CD4-positive, alpha-beta memory T cell (primary cell): ENCODE measurements at regions not wholly inside any gene's neighbourhood (a gene's known extent, or its start where the extent isn't known, plus 50 kb on each side); places are given as distances from the start of the nearest gene placed in this dataset.

ENCODE experiments used
- CTCF ChIA-PET: fragments of 350-600 bp; sonication (Branson Sonifier 250); formaldehyde crosslinking; loops from one replicate; lab custom pipeline; 2021; ENCODE audit warnings: inconsistent platforms; ENCODE audit not compliant: partially characterized antibody; lab: Charles Lee
- POLR2A ChIA-PET: fragments of 350-600 bp; sonication (Branson Sonifier 250); formaldehyde crosslinking; loops from one replicate; lab custom pipeline; 2021; ENCODE audit not compliant: partially characterized antibody; lab: Charles Lee
- DNase-seq, 5 donors: peaks; one replicate each; pipeline versions ENCODE4 v3.0.0 to v3.0.0-alpha.2; 2020 to 2022; ENCODE audit warnings: mixed read lengths in 1 of 5
- H3K27ac ChIP-seq: one replicate; pipeline ENCODE4 v1.7.0; 2013; ENCODE audit warnings: low read depth, low read length
- H3K27me3 ChIP-seq: 2 replicates; pipeline ENCODE4 v1.7.0; 2013; ENCODE audit warnings: mild to moderate bottlenecking, low read length, moderate library complexity; ENCODE audit not compliant: insufficient read depth
- H3K36me3 ChIP-seq: 2 replicates; pipeline ENCODE4 v1.7.0; 2013; ENCODE audit warnings: mild to moderate bottlenecking, low read length, moderate library complexity; ENCODE audit not compliant: insufficient read depth
- H3K4me1 ChIP-seq: 2 replicates; pipeline ENCODE4 v1.7.0; 2013; ENCODE audit warnings: mild to moderate bottlenecking, low read length, moderate library complexity; ENCODE audit not compliant: insufficient read depth
- H3K4me3 ChIP-seq, 2 donors: one replicate each; pipeline ENCODE4 v1.7.0; 2013; ENCODE audit warnings: low read length in 2 of 2, mild to moderate bottlenecking in 1 of 2
- H3K9me3 ChIP-seq, 2 donors: one replicate each; pipeline ENCODE4 v1.7.0; 2013; ENCODE audit warnings: low read length in 2 of 2, control low read depth in 1 of 2; ENCODE audit not compliant: control insufficient read depth in 1 of 2
- H3K27ac Mint-ChIP-seq, 7 donors: one replicate each; pipeline ENCODE4 v1.8.0; 2020 to 2021; ENCODE audit warnings: mixed read lengths in 7 of 7, mild to moderate bottlenecking in 6 of 7, inconsistent platforms in 3 of 7, moderate library complexity in 3 of 7
- H3K27me3 Mint-ChIP-seq, 2 donors: one replicate each; pipeline ENCODE4 v1.8.0; 2020 to 2021; ENCODE audit warnings: mixed read lengths in 2 of 2
- H3K36me3 Mint-ChIP-seq, 2 donors: one replicate each; pipeline ENCODE4 v1.8.0; 2020 to 2021; ENCODE audit warnings: mixed read lengths in 2 of 2, inconsistent platforms in 1 of 2, mild to moderate bottlenecking in 1 of 2
- H3K4me1 Mint-ChIP-seq, 4 donors: one replicate each; pipeline ENCODE4 v1.8.0; 2020 to 2021; ENCODE audit warnings: mixed read lengths in 4 of 4, mild to moderate bottlenecking in 1 of 4
- H3K4me3 Mint-ChIP-seq, 8 donors: one replicate each; pipeline ENCODE4 v1.8.0; 2020 to 2021; ENCODE audit warnings: mixed read lengths in 8 of 8, mild to moderate bottlenecking in 7 of 8, moderate library complexity in 6 of 8, inconsistent platforms in 3 of 8
- H3K9me3 Mint-ChIP-seq, 8 donors: one replicate each; pipeline ENCODE4 v1.8.0; 2020 to 2021; ENCODE audit warnings: mixed read lengths in 8 of 8, mild to moderate bottlenecking in 5 of 8, inconsistent platforms in 3 of 8, moderate library complexity in 1 of 8
- intact Hi-C: fragments of 100-400 bp; cut with micrococcal nuclease; formaldehyde crosslinking; loops from one replicate; pipeline ENCODE4 v1.15.1; 2023

DNA sequence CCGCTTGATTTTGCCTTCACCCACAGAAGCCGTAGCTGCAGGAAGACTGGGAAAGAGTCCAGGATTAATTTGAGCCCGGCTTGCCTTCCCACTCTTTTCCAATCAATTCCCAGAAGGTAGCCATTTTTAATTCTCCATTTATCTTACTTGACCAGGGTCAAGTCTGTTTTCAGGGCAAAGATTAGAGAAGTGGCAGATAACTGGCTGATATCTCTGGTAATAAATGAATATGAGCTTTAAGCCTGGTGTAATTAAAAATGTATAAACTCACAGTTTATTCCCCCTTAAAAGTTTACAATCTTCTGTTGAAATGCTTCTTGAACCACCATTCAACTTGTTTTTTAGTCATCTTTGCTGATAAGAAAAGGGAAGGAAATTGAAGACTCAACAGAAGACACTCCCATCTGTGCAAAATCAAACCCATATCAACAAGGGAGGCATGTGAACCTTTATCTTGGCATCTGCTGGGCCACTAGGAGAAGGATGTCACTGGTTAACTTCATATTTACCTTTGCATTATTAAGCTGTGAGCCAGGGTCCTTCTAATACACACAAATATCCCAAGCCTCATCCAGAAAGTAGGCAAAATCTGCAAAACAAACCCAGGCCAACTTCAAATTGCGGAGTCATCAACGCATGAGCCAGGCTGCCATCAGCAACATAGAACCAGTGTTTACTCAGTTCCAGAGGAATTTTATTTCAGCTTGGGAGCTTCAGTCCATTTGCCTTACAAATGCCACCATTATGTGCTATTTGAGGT is 314.6 kb upstream of the MAF start:
- no peak overlapping the region for H3K27ac ChIP-seq
- Mint-ChIP-seq H3K4me1 (peaks cover 0 to 6% (median 2%) of the 10 kb centered on the region in 4 donors), H3K27ac (no peak overlapping the region), H3K27me3 (peaks cover 5 to 11% of the 10 kb centered on the region in 2 donors), H3K9me3 (no peaks in the 10 kb centered on the region), H3K4me3 (no peak overlapping the region), H3K36me3 (no peaks in the 10 kb centered on the region)
- intact Hi-C loops: no loop called here
- no peak overlapping the region for H3K4me3 ChIP-seq
- POLR2A ChIA-PET: no interaction called here
- DNase-seq: no peak
- CTCF ChIA-PET: no interaction called here
- no peaks in the 10 kb centered on the region for H3K4me1 ChIP-seq
- H3K27me3 ChIP-seq: no peaks in the 10 kb centered on the region
- H3K36me3 ChIP-seq: no peaks in the 10 kb centered on the region
- no peaks in the 10 kb centered on the region for H3K9me3 ChIP-seq

- intact Hi-C loops: no loop called here
Measured at GRCh38 chr16:79912592-79913310, 312.2 kb upstream of the MAF start.

GRCh38 chr16:79911660-79912059 is 311.1 kb upstream of the MAF start:
- intact Hi-C loops: no loop called here
- H3K27me3 Mint-ChIP-seq: peaks cover 5 to 15% of the 10 kb centered on the region in 2 donors
- H3K27ac ChIP-seq: no peak overlapping the region
- CTCF ChIA-PET: no interaction called here
- H3K27ac Mint-ChIP-seq: no peak overlapping the region
- no peaks in the 10 kb centered on the region for H3K27me3 ChIP-seq
- no peaks in the 10 kb centered on the region for H3K36me3 Mint-ChIP-seq
- peaks cover 0 to 3% (median 0%) of the 10 kb centered on the region in 8 donors for H3K9me3 Mint-ChIP-seq
- H3K4me1 Mint-ChIP-seq: no peaks in the 10 kb centered on the region
- H3K9me3 ChIP-seq: no peaks in the 10 kb centered on the region
- H3K4me1 ChIP-seq: no peaks in the 10 kb centered on the region
- DNase-seq: no peak
- no peak overlapping the region for H3K4me3 Mint-ChIP-seq
- POLR2A ChIA-PET: no interaction called here
- H3K36me3 ChIP-seq: no peaks in the 10 kb centered on the region
- H3K4me3 ChIP-seq: no peak overlapping the region

More at GRCh38 chr16:79912592-79913310, 312.2 kb upstream of the MAF start:
- H3K27me3 ChIP-seq: no peaks in the 10 kb centered on the region
- Mint-ChIP-seq H3K4me3 (no peak overlapping the region), H3K27me3 (peaks cover 5 to 13% of the 10 kb centered on the region in 2 donors), H3K4me1 (no peaks in the 10 kb centered on the region), H3K36me3 (no peaks in the 10 kb centered on the region), H3K9me3 (no peaks in the 10 kb centered on the region), H3K27ac (no peak overlapping the region)
- no peaks in the 10 kb centered on the region for H3K36me3 ChIP-seq
- CTCF ChIA-PET: no interaction called here
- H3K4me1 ChIP-seq: no peaks in the 10 kb centered on the region
- no peak overlapping the region for H3K27ac ChIP-seq
- POLR2A ChIA-PET: no interaction called here
- no peak overlapping the region for H3K4me3 ChIP-seq
- no peak for DNase-seq
- H3K9me3 ChIP-seq: no peaks in the 10 kb centered on the region

DNA sequence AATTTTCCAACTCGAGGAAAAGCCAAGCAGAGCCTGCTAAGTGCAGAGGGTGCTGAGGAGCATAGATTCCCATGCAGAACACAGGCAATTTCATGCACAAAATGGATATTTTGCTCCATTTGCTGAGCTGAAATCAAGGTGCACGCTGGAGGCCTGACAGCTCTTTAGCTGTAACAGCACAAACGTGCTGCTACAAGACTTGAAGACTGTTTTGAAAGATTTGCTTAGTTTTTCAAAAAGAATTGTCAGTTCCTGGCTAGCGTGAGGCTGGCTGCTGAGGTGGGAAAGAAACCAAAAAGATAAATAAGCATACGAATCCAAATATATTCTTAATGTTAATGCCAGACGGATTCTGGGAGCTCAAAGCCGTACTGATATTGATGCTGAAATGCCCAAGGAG is 309.0 kb upstream of the MAF start:
- H3K36me3 Mint-ChIP-seq: no peaks in the 10 kb centered on the region
- no peak overlapping the region for H3K27ac Mint-ChIP-seq
- no peaks in the 10 kb centered on the region for H3K4me1 Mint-ChIP-seq
- no peak overlapping the region for H3K4me3 Mint-ChIP-seq
- Histone ChIP-seq H3K27ac (no peak overlapping the region), H3K27me3 (no peaks in the 10 kb centered on the region), H3K4me3 (no peak overlapping the region), H3K36me3 (no peaks in the 10 kb centered on the region), H3K9me3 (no peaks in the 10 kb centered on the region), H3K4me1 (no peaks in the 10 kb centered on the region)
- no peak for DNase-seq
- intact Hi-C loops: no loop called here
- ChIA-PET CTCF (no interaction called here), POLR2A (no interaction called here)
- H3K27me3 Mint-ChIP-seq: peaks cover 1 to 18% of the 10 kb centered on the region in 2 donors
- H3K9me3 Mint-ChIP-seq: peaks cover 0 to 3% (median 0%) of the 10 kb centered on the region in 8 donors

DNA sequence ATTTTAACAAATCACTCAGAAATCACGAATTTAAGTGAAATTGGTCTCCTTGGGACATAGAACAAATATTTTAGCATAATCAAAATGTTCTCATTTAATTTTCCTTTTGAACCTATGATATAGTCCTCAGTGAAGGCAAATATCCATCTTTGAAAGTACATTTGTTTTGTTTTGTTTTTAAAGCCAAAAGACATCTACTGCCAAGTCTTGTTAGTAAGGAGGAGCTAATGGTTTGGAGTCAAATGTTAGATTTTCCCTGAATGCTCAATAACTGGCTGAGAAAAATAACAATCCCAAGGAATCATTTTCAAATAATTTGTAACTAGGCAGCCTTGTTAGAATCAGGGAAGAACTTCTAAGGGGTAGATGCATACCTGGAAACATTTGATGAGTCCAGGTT is 302.9 kb upstream of the MAF start:
- Histone ChIP-seq H3K36me3 (no peaks in the 10 kb centered on the region), H3K4me1 (no peaks in the 10 kb centered on the region), H3K4me3 (no peak overlapping the region), H3K27me3 (no peaks in the 10 kb centered on the region), H3K27ac (no peak overlapping the region), H3K9me3 (no peaks in the 10 kb centered on the region)
- H3K27ac Mint-ChIP-seq: no peak overlapping the region
- CTCF ChIA-PET: no interaction called here
- intact Hi-C loops: no loop called here
- H3K4me1 Mint-ChIP-seq: no peaks in the 10 kb centered on the region
- no peak overlapping the region for H3K4me3 Mint-ChIP-seq
- DNase-seq: no peak
- POLR2A ChIA-PET: no interaction called here
- H3K9me3 Mint-ChIP-seq: peaks cover 0 to 4% (median 0%) of the 10 kb centered on the region in 8 donors
- H3K27me3 Mint-ChIP-seq: peaks cover 0 to 16% of the 10 kb centered on the region in 2 donors
- H3K36me3 Mint-ChIP-seq: no peaks in the 10 kb centered on the region

GRCh38 chr16:79902351-79902750 is 301.8 kb upstream of the MAF start:
- Mint-ChIP-seq H3K4me1 (no peaks in the 10 kb centered on the region), H3K9me3 (peaks cover 0 to 4% (median 0%) of the 10 kb centered on the region in 8 donors), H3K36me3 (no peaks in the 10 kb centered on the region), H3K4me3 (no peak overlapping the region), H3K27me3 (peaks cover 0 to 15% of the 10 kb centered on the region in 2 donors), H3K27ac (no peak overlapping the region)
- Histone ChIP-seq H3K9me3 (no peaks in the 10 kb centered on the region), H3K27ac (no peak overlapping the region), H3K27me3 (no peaks in the 10 kb centered on the region), H3K36me3 (no peaks in the 10 kb centered on the region), H3K4me1 (no peaks in the 10 kb centered on the region), H3K4me3 (no peak overlapping the region)
- CTCF ChIA-PET: no interaction called here
- intact Hi-C loops: no loop called here
- no peak for DNase-seq
- POLR2A ChIA-PET: no interaction called here

GRCh38 chr16:79901522-79901921 is 301.0 kb upstream of the MAF start:
- Mint-ChIP-seq H3K9me3 (peaks cover 0 to 1% (median 0%) of the 10 kb centered on the region in 8 donors), H3K27ac (no peak overlapping the region), H3K27me3 (peaks cover 0 to 13% of the 10 kb centered on the region in 2 donors), H3K36me3 (no peaks in the 10 kb centered on the region), H3K4me1 (no peaks in the 10 kb centered on the region), H3K4me3 (no peak overlapping the region)
- no peak for DNase-seq
- Histone ChIP-seq H3K27me3 (no peaks in the 10 kb centered on the region), H3K27ac (no peak overlapping the region), H3K4me3 (no peak overlapping the region), H3K4me1 (no peaks in the 10 kb centered on the region), H3K36me3 (no peaks in the 10 kb centered on the region), H3K9me3 (no peaks in the 10 kb centered on the region)
- intact Hi-C loops: no loop called here
- ChIA-PET CTCF (no interaction called here), POLR2A (no interaction called here)
